GM19193 (cell line): ENCODE measurements at regions not wholly inside any gene's neighbourhood (a gene's known extent, or its start where the extent isn't known, plus 50 kb on each side); places are given as distances from the start of the nearest gene placed in this dataset.

Experiments
- POLR2A ChIP-seq: IDR thresholded peaks from 4 replicates; pipeline ENCODE4 v1.6.1; 2011; ENCODE audit not compliant: insufficient read depth, insufficient read length; ENCODE audit errors: extremely low read depth

- TF ChIP-seq POLR2A: no peak
Measured at GRCh38 chr21:36636016-36636415, 62.9 kb upstream of the SIM2 start.

- no peak for TF ChIP-seq POLR2A
Measured at GRCh38 chr21:36636439-36636838, 62.5 kb upstream of the SIM2 start.

GRCh38 chr21:36639769-36640168, 59.1 kb upstream of the SIM2 start:
- no peak for TF ChIP-seq POLR2A

- no peak for TF ChIP-seq POLR2A
Measured at GRCh38 chr21:36640174-36640720, 58.7 kb upstream of the SIM2 start.

- TF ChIP-seq POLR2A: no peak
Measured at GRCh38 chr21:36640721-36641244, 58.1 kb upstream of the SIM2 start.

- no peak for TF ChIP-seq POLR2A
Measured at GRCh38 chr21:36641346-36641745, 57.6 kb upstream of the SIM2 start.

- TF ChIP-seq POLR2A: no peak
Measured at GRCh38 chr21:36641886-36642285, 57.0 kb upstream of the SIM2 start.

GRCh38 chr21:36642777-36643176, 56.1 kb upstream of the SIM2 start:
- no peak for TF ChIP-seq POLR2A

GRCh38 chr21:36643374-36644250, 55.3 kb upstream of the SIM2 start:
- no peak for TF ChIP-seq POLR2A

- no peak for TF ChIP-seq POLR2A
Measured at GRCh38 chr21:36646011-36646410, 52.9 kb upstream of the SIM2 start.

GRCh38 chr21:36646645-36647044, 52.3 kb upstream of the SIM2 start:
- TF ChIP-seq POLR2A: no peak

- no peak for TF ChIP-seq POLR2A
Measured at GRCh38 chr21:36647279-36648093, 51.4 kb upstream of the SIM2 start.
